Midbrain (tissue), 1 donor: ENCODE measurements at regions not wholly inside any gene's neighbourhood (a gene's known extent, or its start where the extent isn't known, plus 50 kb on each side); places are given as distances from the start of the nearest gene placed in this dataset.
"Not testable (repeated sequence)": the region's sequence is repeated elsewhere in the genome, so short reads cannot be mapped to it uniquely, and the experiment has no call there.

Experiments used
- DNase-seq: peaks from one replicate; lab custom pipeline; 2025; lab: John Stamatoyannopoulos, UW

DNA sequence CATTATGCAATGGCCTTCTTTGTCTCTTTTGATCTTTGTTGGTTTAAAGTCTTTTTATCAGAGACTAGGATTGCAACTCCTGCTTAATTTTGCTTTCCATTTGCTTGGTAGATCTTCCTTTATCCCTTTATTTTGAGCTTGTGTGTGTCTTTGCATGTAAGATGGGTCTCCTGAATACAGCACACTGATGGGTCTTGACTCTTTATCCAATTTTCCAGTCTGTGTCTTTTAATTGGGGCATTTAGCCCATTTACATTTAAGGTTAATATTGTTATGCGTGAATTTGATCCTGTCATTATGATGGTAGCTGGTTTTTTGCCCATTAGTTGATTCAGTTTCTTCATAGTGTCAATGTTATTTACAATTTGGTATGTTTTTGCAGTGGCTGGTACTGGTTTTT, 56.9 kb upstream of the TBX18 start:
- DNase-seq: not testable (repeated sequence)

DNA sequence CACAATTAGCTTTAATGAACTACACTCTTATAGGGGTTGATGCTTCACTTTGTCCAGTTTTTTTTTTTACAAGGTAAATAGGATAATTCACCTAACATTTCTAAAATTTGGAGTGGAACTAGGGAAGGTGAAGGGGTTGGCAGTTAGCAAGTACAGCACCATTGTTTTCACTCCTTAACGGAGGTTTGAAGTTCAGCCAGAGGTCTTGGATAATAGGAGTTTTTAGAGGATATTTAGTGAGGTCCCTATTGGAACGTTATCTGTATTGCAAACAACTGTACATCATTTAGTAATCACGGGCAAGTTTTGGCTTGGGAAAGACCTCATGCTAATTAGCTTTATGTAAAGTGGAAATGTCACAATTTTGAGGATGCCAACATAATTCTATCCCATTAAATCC, 52.3 kb upstream of the TBX18 start:
- no peak for DNase-seq

DNA sequence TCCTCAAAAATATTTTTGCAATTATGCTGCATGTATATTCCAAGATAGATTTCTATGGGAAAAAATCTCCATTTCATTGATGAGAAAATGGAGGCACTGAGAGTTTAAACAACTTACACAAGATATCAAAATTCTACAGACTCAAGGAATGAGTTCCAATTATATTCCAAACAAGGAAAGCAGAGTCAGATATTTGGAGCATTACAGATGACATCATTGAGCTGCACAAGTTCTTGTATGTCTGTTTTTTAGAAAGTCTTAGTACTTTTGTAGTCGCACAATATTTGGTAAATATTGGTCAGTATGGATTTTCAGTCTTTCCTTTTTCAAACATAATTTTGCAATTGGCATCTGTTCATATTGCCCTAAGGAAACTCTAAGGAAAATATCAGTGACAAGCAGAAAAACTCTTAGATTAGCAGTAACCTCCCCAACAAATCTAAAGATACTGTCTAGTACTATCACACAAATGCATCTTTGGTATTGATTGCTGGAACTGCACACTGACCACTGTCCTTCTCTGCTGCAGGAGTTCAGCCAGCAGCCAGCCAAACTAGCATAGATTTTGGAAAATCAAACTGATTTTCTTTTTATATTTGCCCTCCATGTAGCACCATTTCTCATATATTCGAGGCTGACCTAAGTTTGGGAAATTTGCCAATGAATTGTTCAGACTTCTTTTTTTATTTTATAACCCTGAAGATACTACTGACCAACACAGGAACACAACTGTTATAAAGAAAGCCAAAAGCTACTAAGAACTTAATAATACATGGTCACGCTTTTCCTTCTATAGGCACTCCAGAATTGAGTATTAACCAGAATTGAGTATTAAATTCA, 51.7 kb upstream of the TBX18 start:
- no peak for DNase-seq
